PC-3 (cell line): ENCODE measurements at regions not wholly inside any gene's neighbourhood (a gene's known extent, or its start where the extent isn't known, plus 50 kb on each side); places are given as distances from the start of the nearest gene placed in this dataset.

ENCODE experiments used
- CTCF ChIP-seq: fragments of 300-600 bp; sonication (generic); conservative IDR thresholded peaks from 2 replicates; pipeline ENCODE4 v1.5.1; 2017; ENCODE audit warnings: antibody characterized with exemption, low read depth, mild to moderate bottlenecking, low read length
- EZH2 ChIP-seq: fragments of 300-600 bp; sonication (generic); IDR thresholded peaks from one replicate; pipeline ENCODE4 v1.6.1; 2017; ENCODE audit warnings: antibody characterized with exemption, mild to moderate bottlenecking, low read length; ENCODE audit not compliant: unreplicated experiment
- EZH2phosphoT487 ChIP-seq: fragments of 300-600 bp; sonication (generic); IDR thresholded peaks from 2 replicates; pipeline ENCODE4 v1.6.1; 2018; ENCODE audit warnings: mild to moderate bottlenecking, antibody characterized with exemption, low read length, borderline replicate concordance

GRCh38 chr4:54359919-54360650 lies 131.0 kb downstream of the PDGFRA start:
- TF ChIP-seq CTCF (no peak), EZH2phosphoT487 (no peak), EZH2 (no peak)
